Natural killer cell treated with Interleukin-12 subunit alpha and Interleukin-12 subunit beta and Interleukin-15 and Interleukin-18, amount 100 ng/mL, for 72 hours (primary cell): ENCODE measurements at regions not wholly inside any gene's neighbourhood (a gene's known extent, or its start where the extent isn't known, plus 50 kb on each side); places are given as distances from the start of the nearest gene placed in this dataset.
"Not testable (repeated sequence)": the region's sequence is repeated elsewhere in the genome, so short reads cannot be mapped to it uniquely, and the experiment has no call there.

Experiments
- ATAC-seq, 2 donors: fragments of 150-1000 bp; cut with Tn5 transposase in 1 of 2; sonication (Bioruptor Pico), chemical (Tn5 transposase) in 1 of 2; 2 replicates each; pipeline ENCODE4 v1.10.0; 2021
- DNase-seq: peaks from one replicate; pipeline ENCODE4 v3.0.0; 2022; ENCODE audit warnings: low spot score
- H3K27ac Mint-ChIP-seq, 2 donors: 1 replicate in 1 of 2; 2 replicates in 1 of 2; pipeline ENCODE4 v1.8.0; 2022; ENCODE audit warnings: mixed read lengths in 2 of 2, mild to moderate bottlenecking in 1 of 2, moderate library complexity in 1 of 2
- H3K27me3 Mint-ChIP-seq, 2 donors: 1 replicate in 1 of 2; 2 replicates in 1 of 2; pipeline ENCODE4 v1.8.0; 2022; ENCODE audit warnings: mixed read lengths in 2 of 2
- H3K36me3 Mint-ChIP-seq: one replicate; pipeline ENCODE4 v1.8.0; 2022; ENCODE audit warnings: mixed read lengths
- H3K4me1 Mint-ChIP-seq, 2 donors: 1 replicate in 1 of 2; 2 replicates in 1 of 2; pipeline ENCODE4 v1.8.0; 2022; ENCODE audit warnings: low read depth in 2 of 2, mixed read lengths in 2 of 2, mild to moderate bottlenecking in 1 of 2
- H3K4me3 Mint-ChIP-seq: one replicate; pipeline ENCODE4 v1.8.0; 2022; ENCODE audit warnings: mixed read lengths
- H3K9me3 Mint-ChIP-seq: 2 replicates; pipeline ENCODE4 v1.8.0; 2022; ENCODE audit warnings: mixed read lengths

DNA sequence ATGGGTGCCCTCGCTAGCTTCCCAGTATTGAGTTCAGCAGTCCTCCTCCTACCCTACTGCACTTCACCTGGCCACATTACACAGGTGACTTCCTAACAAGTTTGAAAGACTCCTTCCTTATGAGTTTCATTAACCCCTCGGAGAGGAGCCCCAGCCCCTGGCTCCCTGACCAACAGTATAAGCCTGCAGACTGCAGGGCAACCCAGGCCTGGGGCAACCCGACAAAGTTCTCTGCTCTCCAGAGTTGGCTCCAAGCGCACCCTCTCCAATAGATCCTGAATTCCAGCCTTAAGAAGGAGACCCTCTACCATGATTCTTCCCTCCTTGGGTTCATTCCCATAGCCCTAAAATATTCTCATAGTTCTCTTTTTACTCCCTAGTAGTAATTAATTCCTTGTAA lies 1162.8 kb upstream of the TMEFF2 start:
- Mint-ChIP-seq H3K4me1 (no peaks in the 10 kb centered on the region), H3K9me3 (peaks cover 4% of the 10 kb centered on the region), H3K27me3 (no peaks in the 10 kb centered on the region), H3K4me3 (no peak overlapping the region), H3K27ac (no peak overlapping the region), H3K36me3 (no peaks in the 10 kb centered on the region)
- no peak for ATAC-seq
- no peak for DNase-seq

DNA sequence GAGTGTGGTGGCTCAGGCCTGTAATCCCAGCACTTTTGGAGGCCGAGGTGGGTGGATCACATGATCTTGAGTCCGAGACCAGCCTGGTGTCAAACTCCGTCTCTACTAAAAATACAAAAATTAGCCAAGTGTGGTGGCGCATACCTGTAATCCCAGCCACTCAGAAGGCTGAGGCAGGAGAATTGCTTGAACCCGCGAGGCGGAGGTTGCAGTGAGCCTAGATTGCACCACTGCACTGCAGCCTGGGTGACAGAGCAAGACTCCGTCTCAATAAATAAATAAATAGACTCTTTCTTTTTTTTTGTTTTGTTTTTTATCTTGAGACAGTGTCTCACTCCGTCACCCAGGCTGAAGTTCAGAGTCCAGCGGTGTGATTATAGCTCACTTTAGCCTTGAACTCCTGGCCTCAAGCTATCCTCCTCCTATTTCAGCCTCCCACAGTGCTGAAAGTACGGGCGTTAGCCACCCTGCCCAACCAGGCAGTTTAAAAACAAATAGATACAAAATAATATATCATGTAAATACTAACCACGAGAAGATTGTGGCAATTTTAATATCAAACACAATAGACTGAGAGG lies 1158.0 kb upstream of the TMEFF2 start:
- not testable (repeated sequence) for DNase-seq, H3K9me3 Mint-ChIP-seq, H3K4me1 Mint-ChIP-seq, H3K27ac Mint-ChIP-seq, H3K4me3 Mint-ChIP-seq, ATAC-seq, H3K36me3 Mint-ChIP-seq, H3K27me3 Mint-ChIP-seq

DNA sequence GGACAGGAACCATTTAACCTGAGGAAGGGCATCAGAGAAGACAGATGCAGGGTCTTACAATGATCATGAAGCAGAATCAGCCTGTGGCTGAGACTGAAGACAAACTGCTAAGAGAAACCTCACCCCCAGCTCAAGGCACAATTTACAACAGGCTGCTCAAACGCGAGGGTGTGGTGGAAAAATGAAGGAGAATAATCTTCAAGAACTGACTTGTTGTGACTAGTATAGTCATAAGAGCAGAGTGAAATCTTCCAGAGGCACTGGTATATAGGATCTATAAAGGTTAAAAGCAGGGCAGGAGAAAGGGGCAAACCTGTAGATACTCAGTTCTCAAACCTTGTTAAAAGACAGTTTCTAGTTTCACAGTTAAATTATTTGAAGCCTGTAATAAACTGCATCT lies 1155.8 kb upstream of the TMEFF2 start:
- Mint-ChIP-seq H3K36me3 (no peaks in the 10 kb centered on the region), H3K4me3 (no peak overlapping the region), H3K27me3 (no peaks in the 10 kb centered on the region), H3K4me1 (peaks cover 0 to 8% of the 10 kb centered on the region in 2 donors), H3K27ac (no peak overlapping the region), H3K9me3 (no peaks in the 10 kb centered on the region)
- no peak for ATAC-seq
- no peak for DNase-seq

DNA sequence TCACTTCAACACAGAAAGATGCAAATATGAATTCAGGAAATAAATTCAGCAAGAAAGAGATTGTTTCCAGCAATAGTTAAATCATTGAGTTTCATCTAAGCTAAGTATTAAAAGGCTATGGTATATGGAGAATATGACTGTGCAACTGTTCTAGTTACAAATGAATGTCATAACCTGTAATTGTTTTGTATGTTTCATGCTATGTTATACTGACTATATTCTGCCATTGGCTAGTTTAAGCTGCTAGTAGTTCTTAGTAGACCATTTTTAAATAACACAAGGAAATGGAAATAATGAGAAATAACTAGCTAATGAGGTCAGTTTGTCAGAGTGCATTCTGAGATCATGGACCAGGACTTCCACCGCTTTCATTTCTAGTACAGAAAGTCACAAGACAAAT lies 1154.9 kb upstream of the TMEFF2 start:
- ATAC-seq (no peak), DNase-seq (no peak)
- no peak overlapping the region for H3K4me3 Mint-ChIP-seq
- no peaks in the 10 kb centered on the region for H3K27me3 Mint-ChIP-seq
- H3K27ac Mint-ChIP-seq, result no peak overlapping the region
- no peaks in the 10 kb centered on the region for H3K9me3 Mint-ChIP-seq
- H3K36me3 Mint-ChIP-seq, result no peaks in the 10 kb centered on the region
- peaks cover 0 to 8% of the 10 kb centered on the region in 2 donors for H3K4me1 Mint-ChIP-seq

DNA sequence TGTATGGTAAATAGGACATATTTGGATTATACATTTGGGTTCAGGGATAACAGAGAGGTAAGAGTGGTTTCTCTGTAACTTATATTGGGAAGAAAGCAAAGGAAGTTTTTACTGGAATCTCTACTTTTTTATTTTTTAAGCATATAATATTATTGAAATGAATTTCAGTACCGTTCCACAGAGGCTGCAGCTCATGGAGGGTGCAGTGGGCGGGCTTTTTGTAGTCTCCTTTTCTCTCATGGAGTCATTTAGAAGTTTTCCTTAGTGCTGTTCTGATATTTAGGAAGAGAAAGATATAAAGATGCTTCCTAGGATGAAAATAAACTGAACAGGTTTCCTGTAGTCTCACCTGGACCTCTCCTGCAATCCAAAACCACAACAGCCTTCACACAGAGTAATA lies 1153.3 kb upstream of the TMEFF2 start:
- Mint-ChIP-seq H3K4me1 (peaks cover 0 to 8% of the 10 kb centered on the region in 2 donors), H3K9me3 (no peaks in the 10 kb centered on the region), H3K27me3 (no peaks in the 10 kb centered on the region), H3K4me3 (peak overlapping the region; percentile 51), H3K36me3 (no peaks in the 10 kb centered on the region), H3K27ac (no peak overlapping the region)
- no peak for DNase-seq
- ATAC-seq, result no peak

DNA sequence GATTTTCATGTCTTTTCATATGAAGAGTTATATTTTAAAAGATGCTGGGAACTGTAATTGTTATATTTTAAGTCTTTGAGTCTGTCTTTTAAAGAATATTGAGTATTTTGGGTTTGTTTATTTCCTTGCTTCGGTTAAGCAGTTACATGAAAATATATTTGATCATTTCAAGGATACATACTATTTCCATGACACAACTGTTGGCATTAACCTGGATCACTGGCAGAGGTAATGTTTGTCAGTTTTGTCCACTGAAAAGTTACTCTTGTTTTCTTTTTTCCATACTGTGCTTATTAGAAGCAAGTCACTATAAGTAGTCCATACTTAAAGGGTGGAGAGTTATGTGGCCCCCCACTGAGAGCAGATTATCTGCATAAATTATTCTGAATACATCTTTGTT lies 1142.0 kb upstream of the TMEFF2 start:
- ATAC-seq (no peak), DNase-seq (no peak)
- Mint-ChIP-seq H3K36me3 (no peaks in the 10 kb centered on the region), H3K9me3 (peaks cover 6% of the 10 kb centered on the region), H3K4me3 (no peak overlapping the region), H3K27ac (no peak overlapping the region), H3K4me1 (no peaks in the 10 kb centered on the region), H3K27me3 (no peaks in the 10 kb centered on the region)

DNA sequence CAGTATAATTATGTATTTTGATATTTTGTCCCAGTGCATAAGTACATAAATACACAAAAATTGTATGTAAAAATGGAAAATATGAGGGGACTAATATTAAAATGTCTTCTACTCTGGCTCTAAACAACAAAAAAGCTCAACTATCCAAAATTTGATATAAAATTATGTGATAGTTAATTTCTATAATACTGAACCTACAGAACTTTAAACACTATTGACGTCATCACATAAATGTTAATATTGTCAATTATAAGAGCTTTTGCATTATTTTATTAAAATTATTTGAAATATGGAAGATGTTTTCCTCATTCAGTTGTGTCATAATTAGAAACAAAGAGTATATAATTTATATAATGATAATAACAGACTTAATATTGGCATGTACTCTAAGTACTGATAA lies 1139.7 kb upstream of the TMEFF2 start:
- Mint-ChIP-seq H3K27me3 (no peaks in the 10 kb centered on the region), H3K4me1 (no peaks in the 10 kb centered on the region), H3K9me3 (peaks cover 6% of the 10 kb centered on the region), H3K4me3 (no peak overlapping the region), H3K36me3 (no peaks in the 10 kb centered on the region), H3K27ac (no peak overlapping the region)
- no peak for ATAC-seq
- DNase-seq, result no peak

DNA sequence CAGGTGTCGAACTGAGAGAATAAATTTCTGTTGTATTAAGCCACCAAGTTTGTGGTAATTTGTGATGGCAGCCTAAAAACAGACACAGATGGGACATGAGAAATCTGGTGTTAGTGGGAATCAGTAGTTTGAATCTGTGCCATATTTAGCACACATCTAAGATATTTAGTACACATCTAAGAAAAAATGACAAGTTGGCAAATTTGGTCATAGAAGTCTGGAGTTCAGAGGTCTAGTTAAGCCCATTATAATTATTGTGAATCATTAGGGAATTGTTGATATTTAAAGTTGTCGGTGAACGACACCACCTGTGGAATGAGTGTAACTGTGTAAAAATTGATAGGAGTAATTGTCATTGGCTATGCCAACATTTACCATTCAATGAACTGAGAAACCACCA lies 1138.8 kb upstream of the TMEFF2 start:
- Mint-ChIP-seq H3K4me1 (no peaks in the 10 kb centered on the region), H3K27me3 (no peaks in the 10 kb centered on the region), H3K27ac (no peak overlapping the region), H3K4me3 (no peak overlapping the region), H3K36me3 (no peaks in the 10 kb centered on the region), H3K9me3 (peaks cover 6% of the 10 kb centered on the region)
- DNase-seq (no peak), ATAC-seq (no peak)

DNA sequence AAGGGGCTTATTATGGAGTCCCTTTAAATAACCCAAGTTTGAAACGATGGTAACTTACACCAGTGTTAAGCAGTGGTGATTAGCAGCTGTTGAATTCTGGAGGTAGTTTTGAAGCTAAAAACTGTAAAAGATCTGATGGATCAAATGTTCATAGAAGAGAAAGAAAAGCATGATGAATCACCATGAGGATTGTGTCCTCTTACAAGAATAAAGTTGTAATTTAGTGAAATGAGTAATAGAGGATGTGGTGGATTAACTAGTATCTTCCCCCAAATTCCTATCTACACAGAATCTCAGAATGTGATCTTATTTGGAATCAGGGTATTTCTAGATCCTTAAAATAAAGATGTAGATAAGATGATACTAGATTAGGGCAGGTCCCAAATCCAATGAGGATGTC lies 1138.2 kb upstream of the TMEFF2 start:
- DNase-seq (no peak), ATAC-seq (no peak)
- Mint-ChIP-seq H3K4me1 (no peaks in the 10 kb centered on the region), H3K4me3 (no peak overlapping the region), H3K9me3 (peaks cover 6% of the 10 kb centered on the region), H3K27ac (no peak overlapping the region), H3K27me3 (no peaks in the 10 kb centered on the region), H3K36me3 (no peaks in the 10 kb centered on the region)

DNA sequence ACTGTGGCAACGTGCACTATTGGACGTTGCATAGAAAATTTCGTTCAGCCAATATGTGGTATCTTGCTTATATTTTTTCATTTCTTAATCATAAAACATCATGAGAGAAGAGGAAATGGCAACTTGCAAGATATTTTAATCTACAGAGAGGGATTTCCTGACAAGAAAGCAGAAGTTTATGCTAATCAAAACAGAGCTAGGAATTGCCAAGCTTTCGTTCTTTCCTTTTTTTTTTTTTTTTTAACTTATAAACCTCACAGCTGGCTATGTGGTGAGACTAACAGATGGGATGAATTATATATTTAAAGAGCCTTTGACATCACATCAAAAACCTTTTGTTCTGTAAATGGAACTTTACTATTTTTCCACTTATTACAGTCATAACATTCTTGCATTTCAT lies 1136.9 kb upstream of the TMEFF2 start:
- H3K36me3 Mint-ChIP-seq, result no peaks in the 10 kb centered on the region
- H3K4me1 Mint-ChIP-seq, result no peaks in the 10 kb centered on the region
- H3K9me3 Mint-ChIP-seq, result peaks cover 10% of the 10 kb centered on the region
- ATAC-seq (no peak), DNase-seq (no peak)
- H3K27me3 Mint-ChIP-seq, result no peaks in the 10 kb centered on the region
- no peak overlapping the region for H3K4me3 Mint-ChIP-seq
- H3K27ac Mint-ChIP-seq, result no peak overlapping the region

DNA sequence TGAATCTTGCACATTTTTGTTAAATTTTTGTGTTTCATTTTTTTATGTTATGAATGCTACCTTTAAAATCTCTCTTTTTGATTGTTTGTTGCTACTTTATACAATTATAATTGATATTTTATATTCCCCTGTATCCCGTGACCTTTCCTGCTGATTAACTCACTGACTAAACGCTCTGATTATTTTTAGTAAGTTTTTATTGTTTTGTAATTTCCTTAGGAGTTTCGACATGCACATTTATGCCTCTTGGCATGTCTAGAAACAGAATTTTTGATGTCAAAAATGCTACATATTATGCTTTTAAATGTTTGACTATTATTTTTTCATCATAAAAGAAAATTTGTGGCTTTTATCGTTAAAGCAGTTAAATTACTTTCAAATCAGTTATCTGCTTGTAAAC lies 1131.6 kb upstream of the TMEFF2 start:
- H3K27me3 Mint-ChIP-seq, result no peaks in the 10 kb centered on the region
- H3K9me3 Mint-ChIP-seq, result peaks cover 7% of the 10 kb centered on the region
- no peak overlapping the region for H3K4me3 Mint-ChIP-seq
- ATAC-seq, result no peak
- no peaks in the 10 kb centered on the region for H3K4me1 Mint-ChIP-seq
- H3K36me3 Mint-ChIP-seq, result no peaks in the 10 kb centered on the region
- H3K27ac Mint-ChIP-seq, result no peak overlapping the region
- no peak for DNase-seq

DNA sequence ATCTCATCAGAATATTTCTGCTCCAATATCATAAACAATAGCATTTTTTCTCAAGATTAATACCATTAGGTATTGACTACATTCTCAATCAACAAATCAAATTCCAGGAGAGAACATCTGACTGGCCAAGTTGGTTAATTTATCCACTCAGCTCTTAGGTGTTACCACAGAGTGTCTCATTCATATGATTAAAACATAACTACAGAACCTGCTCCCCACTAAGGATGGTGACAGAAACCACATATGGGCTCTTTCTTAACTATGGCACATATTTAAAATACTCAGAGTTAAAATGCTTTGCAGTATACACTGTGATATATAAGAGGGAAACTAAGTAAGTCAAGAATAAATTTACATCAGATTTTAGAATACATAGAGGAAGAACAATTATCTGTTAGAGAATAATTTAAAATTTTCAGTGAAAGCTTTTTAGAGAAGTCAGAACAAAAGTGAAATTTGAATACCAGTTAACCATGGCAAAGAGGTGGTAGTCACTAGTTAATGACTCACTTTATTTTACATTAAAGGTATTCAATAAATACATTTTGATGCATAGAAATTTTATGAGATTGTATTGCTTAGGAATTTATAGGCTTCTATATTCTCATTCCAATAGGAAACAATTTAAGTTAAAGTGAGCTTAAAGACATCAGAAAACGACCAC lies 1120.8 kb upstream of the TMEFF2 start:
- H3K4me1 Mint-ChIP-seq, result no peaks in the 10 kb centered on the region
- ATAC-seq, result no peak
- H3K9me3 Mint-ChIP-seq, result peaks cover 7% of the 10 kb centered on the region

DNA sequence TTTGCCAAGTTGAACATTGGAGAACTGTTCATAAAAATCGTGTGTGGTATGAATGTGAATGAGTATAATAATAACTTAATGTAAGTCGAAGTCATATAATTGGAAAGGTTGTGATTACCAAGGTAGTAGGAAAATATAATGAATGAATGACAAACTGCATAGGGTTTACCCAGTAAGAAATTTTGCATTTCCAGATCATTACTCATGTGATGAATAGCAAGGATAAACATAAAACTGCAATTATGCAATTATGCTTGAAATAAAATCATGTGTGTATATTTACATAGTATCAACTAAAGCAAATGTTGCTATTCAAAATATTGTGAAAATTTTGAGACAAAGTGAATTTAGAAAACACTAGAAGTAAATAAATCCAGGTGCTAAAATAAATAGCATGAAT lies 1108.7 kb upstream of the TMEFF2 start:
- ATAC-seq (no peak), DNase-seq (no peak)
- Mint-ChIP-seq H3K4me1 (no peaks in the 10 kb centered on the region), H3K27me3 (no peaks in the 10 kb centered on the region), H3K4me3 (no peak overlapping the region), H3K27ac (no peak overlapping the region), H3K36me3 (no peaks in the 10 kb centered on the region), H3K9me3 (peaks cover 6% of the 10 kb centered on the region)

More for the DNA sequence above, 1120.8 kb upstream of the TMEFF2 start:
- no peak overlapping the region for H3K4me3 Mint-ChIP-seq
- no peak overlapping the region for H3K27ac Mint-ChIP-seq
- DNase-seq, result no peak
- no peaks in the 10 kb centered on the region for H3K36me3 Mint-ChIP-seq
- no peaks in the 10 kb centered on the region for H3K27me3 Mint-ChIP-seq

DNA sequence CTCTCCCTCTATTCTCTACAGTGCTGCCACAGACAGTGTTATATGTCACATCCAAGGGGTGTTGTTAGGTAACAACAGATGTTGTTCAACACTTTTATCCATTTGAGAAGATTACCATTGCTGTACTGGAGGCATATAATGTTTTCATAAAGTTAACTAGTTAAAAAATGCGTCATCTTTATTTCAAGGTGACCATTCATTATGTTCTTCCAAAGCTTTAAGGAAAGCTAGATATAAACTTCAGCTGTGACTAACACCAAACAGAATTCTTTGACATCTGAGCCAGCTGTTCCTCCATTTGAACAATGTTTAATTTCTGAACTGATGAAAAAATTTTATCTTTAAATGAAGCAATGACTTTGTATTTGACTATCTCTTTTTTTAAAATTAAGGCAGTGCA lies 1099.6 kb upstream of the TMEFF2 start:
- no peak overlapping the region for H3K4me3 Mint-ChIP-seq
- H3K9me3 Mint-ChIP-seq, result peaks cover 16% of the 10 kb centered on the region
- H3K27me3 Mint-ChIP-seq, result no peaks in the 10 kb centered on the region
- ATAC-seq (no peak), DNase-seq (no peak)
- no peaks in the 10 kb centered on the region for H3K4me1 Mint-ChIP-seq
- peaks cover 2% of the 10 kb centered on the region for H3K36me3 Mint-ChIP-seq
- no peak overlapping the region for H3K27ac Mint-ChIP-seq

DNA sequence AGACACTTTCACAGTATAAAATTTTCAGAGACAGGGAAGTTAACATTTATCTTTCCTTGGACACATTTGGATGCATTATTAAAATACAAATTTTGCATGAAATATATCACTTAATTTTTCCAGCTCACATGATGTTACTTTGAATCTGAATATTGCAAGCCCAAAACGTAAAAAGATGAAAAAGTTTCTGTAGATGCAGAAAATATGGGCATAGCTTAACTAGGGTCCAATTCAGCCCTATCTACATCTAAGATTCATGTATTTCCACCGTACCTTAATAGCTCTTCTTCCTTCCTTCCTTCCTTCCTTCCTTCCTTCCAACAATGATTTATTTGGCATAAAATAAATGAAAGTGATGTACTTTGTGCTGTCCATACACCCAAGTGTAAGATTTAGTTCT lies 1084.6 kb upstream of the TMEFF2 start:
- no peak overlapping the region for H3K4me3 Mint-ChIP-seq
- H3K4me1 Mint-ChIP-seq, result no peaks in the 10 kb centered on the region
- no peaks in the 10 kb centered on the region for H3K36me3 Mint-ChIP-seq
- no peak overlapping the region for H3K27ac Mint-ChIP-seq
- H3K9me3 Mint-ChIP-seq, result peaks cover 3% of the 10 kb centered on the region
- DNase-seq, result no peak
- ATAC-seq, result no peak
- no peaks in the 10 kb centered on the region for H3K27me3 Mint-ChIP-seq
